ENCODE measurements at regions not wholly inside any gene's neighbourhood (a gene's known extent, or its start where the extent isn't known, plus 50 kb on each side); places are given as distances from the start of the nearest gene placed in this dataset.

DNA sequence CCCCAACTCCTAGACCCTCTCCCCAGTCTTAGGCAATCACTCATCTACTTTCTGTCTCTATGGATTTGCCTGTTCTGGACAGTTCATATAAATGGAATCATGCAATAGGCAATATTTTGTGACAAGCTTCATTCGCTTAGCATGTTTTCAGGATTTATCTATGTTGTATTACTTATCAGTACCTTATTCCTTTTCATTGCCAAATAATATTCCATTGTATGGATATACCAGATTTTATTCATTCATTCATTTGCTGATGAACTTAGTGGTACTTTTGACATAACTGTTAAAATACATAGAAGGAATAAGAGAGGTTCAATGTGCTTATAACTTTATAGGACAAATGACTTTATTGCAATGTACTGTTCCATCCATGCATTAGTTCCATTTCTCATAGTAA is 231.0 kb downstream of the SNX10 start:
- POLR2A ChIA-PET: no interaction called here
- ATAC-seq (no peak), DNase-seq (ENCODE audit: low read depth, low spot score) (no peak)
- intact Hi-C loops (cut with micrococcal nuclease): no loop called here
- Histone ChIP-seq H3K36me3 (ENCODE audit: control insufficient read depth in 1 of 2, insufficient read depth in 2 of 2, low read length in 2 of 2) (no peaks in the 10 kb centered on the region), H4K20me1 (ENCODE audit: insufficient read depth) (no peaks in the 10 kb centered on the region), H3K27me3 (ENCODE audit: insufficient read depth, low read length) (peaks cover 12% of the 10 kb centered on the region; the same call in 1 of the 2 replicates), H3K4me1 (ENCODE audit: control insufficient read depth in 1 of 2, insufficient read depth in 2 of 2, low read length in 2 of 2) (no peaks in the 10 kb centered on the region), H3K9me2 (ENCODE audit: insufficient read depth) (no peaks in the 10 kb centered on the region), H2AFZ (ENCODE audit: low read depth, low read length, poor library complexity, severe bottlenecking) (no peak overlapping the region), H3K79me2 (ENCODE audit: insufficient read depth, low read length) (no peaks in the 10 kb centered on the region), H3K9me3 (ENCODE audit: control insufficient read depth in 1 of 2, insufficient read depth in 1 of 2, low read depth in 1 of 2, low read length in 2 of 2) (no peaks in the 10 kb centered on the region), H3K27ac (ENCODE audit: low read depth, low read length) (no peak overlapping the region), H3K9ac (ENCODE audit: low read length) (no peak overlapping the region), H3K4me2 (ENCODE audit: low read length) (no peak overlapping the region), H3K4me3 (replicated peaks in 1 of 2; ENCODE audit: low read depth in 1 of 2, low read length in 2 of 2) (no peak overlapping the region)
- CTCF ChIA-PET: no interaction called here
- RAD21 ChIA-PET (ENCODE audit: low non-redundant PET in 1 of 2, low total read pairs in 2 of 2, uncharacterized antibody in 2 of 2, unreplicated experiment in 2 of 2): no interaction called here
- no TSS peak for BruUV-seq (replicated peaks)
- TF ChIP-seq EGR1 (IDR thresholded peaks at IDR 0.05; ENCODE audit: low read depth) (no peak), CBX3 (IDR thresholded peaks at IDR 0.05; ENCODE audit: low read depth) (no peak), ZFX (IDR thresholded peaks at IDR 0.05) (no peak), EZH2phosphoT487 (IDR thresholded peaks at IDR 0.05; ENCODE audit: borderline replicate concordance) (no peak), EZH2 (IDR thresholded peaks at IDR 0.05) (no peak)
- TF ChIP-seq, protein P1, sequence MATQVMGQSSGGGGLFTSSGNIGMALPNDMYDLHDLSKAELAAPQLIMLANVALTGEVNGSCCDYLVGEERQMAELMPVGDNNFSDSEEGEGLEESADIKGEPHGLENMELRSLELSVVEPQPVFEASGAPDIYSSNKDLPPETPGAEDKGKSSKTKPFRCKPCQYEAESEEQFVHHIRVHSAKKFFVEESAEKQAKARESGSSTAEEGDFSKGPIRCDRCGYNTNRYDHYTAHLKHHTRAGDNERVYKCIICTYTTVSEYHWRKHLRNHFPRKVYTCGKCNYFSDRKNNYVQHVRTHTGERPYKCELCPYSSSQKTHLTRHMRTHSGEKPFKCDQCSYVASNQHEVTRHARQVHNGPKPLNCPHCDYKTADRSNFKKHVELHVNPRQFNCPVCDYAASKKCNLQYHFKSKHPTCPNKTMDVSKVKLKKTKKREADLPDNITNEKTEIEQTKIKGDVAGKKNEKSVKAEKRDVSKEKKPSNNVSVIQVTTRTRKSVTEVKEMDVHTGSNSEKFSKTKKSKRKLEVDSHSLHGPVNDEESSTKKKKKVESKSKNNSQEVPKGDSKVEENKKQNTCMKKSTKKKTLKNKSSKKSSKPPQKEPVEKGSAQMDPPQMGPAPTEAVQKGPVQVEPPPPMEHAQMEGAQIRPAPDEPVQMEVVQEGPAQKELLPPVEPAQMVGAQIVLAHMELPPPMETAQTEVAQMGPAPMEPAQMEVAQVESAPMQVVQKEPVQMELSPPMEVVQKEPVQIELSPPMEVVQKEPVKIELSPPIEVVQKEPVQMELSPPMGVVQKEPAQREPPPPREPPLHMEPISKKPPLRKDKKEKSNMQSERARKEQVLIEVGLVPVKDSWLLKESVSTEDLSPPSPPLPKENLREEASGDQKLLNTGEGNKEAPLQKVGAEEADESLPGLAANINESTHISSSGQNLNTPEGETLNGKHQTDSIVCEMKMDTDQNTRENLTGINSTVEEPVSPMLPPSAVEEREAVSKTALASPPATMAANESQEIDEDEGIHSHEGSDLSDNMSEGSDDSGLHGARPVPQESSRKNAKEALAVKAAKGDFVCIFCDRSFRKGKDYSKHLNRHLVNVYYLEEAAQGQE (IDR thresholded peaks at IDR 0.05; ENCODE audit: low read depth): no peak
- TF ChIP-seq, protein P2, sequence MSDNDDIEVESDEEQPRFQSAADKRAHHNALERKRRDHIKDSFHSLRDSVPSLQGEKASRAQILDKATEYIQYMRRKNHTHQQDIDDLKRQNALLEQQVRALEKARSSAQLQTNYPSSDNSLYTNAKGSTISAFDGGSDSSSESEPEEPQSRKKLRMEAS (IDR thresholded peaks at IDR 0.05): no peak
